Liver (tissue), 8 donors: ENCODE measurements at regions not wholly inside any gene's neighbourhood (a gene's known extent, or its start where the extent isn't known, plus 50 kb on each side); places are given as distances from the start of the nearest gene placed in this dataset.

ENCODE experiments used
- DNase-seq: peaks from one replicate; pipeline ENCODE4 v3.0.0-alpha.2; 2017; ENCODE audit warnings: low spot score
- H3K27ac ChIP-seq, 2 donors: one replicate each; pipeline ENCODE4 v1.7.0; 2013; ENCODE audit warnings: inconsistent platforms in 2 of 2, low read length in 2 of 2, control low read depth in 1 of 2, low read depth in 1 of 2, mild to moderate bottlenecking in 1 of 2
- H3K27me3 ChIP-seq, 4 donors: one replicate each; pipeline versions ENCODE4 v1.6.1 to v1.7.0; 2013; ENCODE audit warnings: low read length in 3 of 4, inconsistent platforms in 1 of 4, mild to moderate bottlenecking in 1 of 4, moderate library complexity in 1 of 4; ENCODE audit not compliant: control insufficient read depth in 4 of 4, insufficient read depth in 4 of 4
- H3K36me3 ChIP-seq, 4 donors: one replicate each; pipeline versions ENCODE4 v1.6.1 to v1.7.0; 2013; ENCODE audit warnings: low read length in 3 of 4, mild to moderate bottlenecking in 3 of 4, low read depth in 1 of 4, moderate library complexity in 1 of 4; ENCODE audit not compliant: control insufficient read depth in 4 of 4, insufficient read depth in 3 of 4
- H3K4me1 ChIP-seq, 4 donors: one replicate each; pipeline versions ENCODE4 v1.6.1 to v1.7.0; 2013; ENCODE audit warnings: low read length in 3 of 4, mild to moderate bottlenecking in 3 of 4, moderate library complexity in 1 of 4; ENCODE audit not compliant: control insufficient read depth in 4 of 4, insufficient read depth in 4 of 4
- H3K4me3 ChIP-seq, 3 donors: one replicate each; pipeline versions ENCODE4 v1.6.1 to v1.7.0; 2013; ENCODE audit warnings: low read length in 3 of 3, control low read depth in 1 of 3, low read depth in 1 of 3, mild to moderate bottlenecking in 1 of 3
- H3K9ac ChIP-seq, 2 donors: one replicate each; pipeline ENCODE4 v1.7.0; 2013; ENCODE audit warnings: low read length in 2 of 2, mild to moderate bottlenecking in 2 of 2, moderate library complexity in 2 of 2, control low read depth in 1 of 2, low read depth in 1 of 2
- H3K9me3 ChIP-seq, 4 donors: one replicate each; pipeline versions ENCODE4 v1.6.1 to v1.7.0; 2013; ENCODE audit warnings: low read length in 3 of 4; ENCODE audit not compliant: control insufficient read depth in 4 of 4
- ATF3 ChIP-seq: IDR thresholded peaks from 2 replicates; pipeline ENCODE4 v1.6.1; 2016; ENCODE audit warnings: antibody characterized with exemption
- CTCF ChIP-seq: fragments of 150-350 bp; IDR thresholded peaks from 2 replicates; pipeline ENCODE4 v1.5.1; 2017; ENCODE audit warnings: improper control_type of control experiment, low read depth, low read length; ENCODE audit not compliant: missing input control
- EGR1 ChIP-seq, 2 donors: IDR thresholded peaks; 2 replicates each; pipeline ENCODE4 v1.6.1; 2016 to 2018; ENCODE audit warnings: antibody characterized with exemption in 2 of 2, low read depth in 2 of 2
- FOXA1 ChIP-seq: IDR thresholded peaks from 2 replicates; pipeline ENCODE4 v1.6.1; 2016; ENCODE audit warnings: antibody characterized with exemption
- FOXA2 ChIP-seq: IDR thresholded peaks from 2 replicates; pipeline ENCODE4 v1.6.1; 2016; ENCODE audit warnings: antibody characterized with exemption
- GABPA ChIP-seq, 2 donors: IDR thresholded peaks in 1 of 2; conservative IDR thresholded peaks in 1 of 2; 2 replicates each; pipeline ENCODE4 v1.6.1; 2016; ENCODE audit warnings: antibody characterized with exemption in 2 of 2, mild to moderate bottlenecking in 1 of 2, moderate library complexity in 1 of 2
- HNF4A ChIP-seq, 2 donors: conservative IDR thresholded peaks; 2 replicates each; pipeline ENCODE4 v1.6.1; 2016; ENCODE audit warnings: antibody characterized with exemption in 2 of 2, mild to moderate bottlenecking in 2 of 2
- HNF4G ChIP-seq: IDR thresholded peaks from 2 replicates; pipeline ENCODE4 v1.6.1; 2016; ENCODE audit warnings: antibody characterized with exemption
- JUND ChIP-seq, 2 donors: IDR thresholded peaks; 2 replicates each; pipeline ENCODE4 v1.6.1; 2016; ENCODE audit warnings: antibody characterized with exemption in 2 of 2
- MAX ChIP-seq: IDR thresholded peaks from 2 replicates; pipeline ENCODE4 v1.6.1; 2016; ENCODE audit warnings: antibody characterized with exemption
- NR2F2 ChIP-seq: IDR thresholded peaks from 2 replicates; pipeline ENCODE4 v1.6.1; 2016; ENCODE audit warnings: antibody characterized with exemption
- RAD21 ChIP-seq, 2 donors: IDR thresholded peaks; 2 replicates each; pipeline ENCODE4 v1.6.1; 2016; ENCODE audit warnings: antibody characterized with exemption in 2 of 2, mild to moderate bottlenecking in 2 of 2
- REST ChIP-seq: IDR thresholded peaks from 2 replicates; pipeline ENCODE4 v1.6.1; 2016; ENCODE audit warnings: antibody characterized with exemption, mild to moderate bottlenecking
- RXRA ChIP-seq, 2 donors: IDR thresholded peaks; 2 replicates each; pipeline ENCODE4 v1.6.1; 2017 to 2018; ENCODE audit warnings: antibody characterized with exemption in 2 of 2, mild to moderate bottlenecking in 1 of 2
- SP1 ChIP-seq: IDR thresholded peaks from 2 replicates; pipeline ENCODE4 v1.6.1; 2018; ENCODE audit warnings: antibody characterized with exemption, mild to moderate bottlenecking
- TAF1 ChIP-seq: conservative IDR thresholded peaks from 2 replicates; pipeline ENCODE4 v1.6.1; 2016; ENCODE audit warnings: antibody characterized with exemption, mild to moderate bottlenecking
- YY1 ChIP-seq: IDR thresholded peaks from 2 replicates; pipeline ENCODE4 v1.6.1; 2016; ENCODE audit warnings: antibody characterized with exemption, mild to moderate bottlenecking
- ZBTB33 ChIP-seq: IDR thresholded peaks from 2 replicates; pipeline ENCODE4 v1.6.1; 2016; ENCODE audit warnings: antibody characterized with exemption
- WGBS: extraction: QIAGEN DNeasy Blood & Tissue Kit; methylation state at CpG from one replicate; pipeline ENCODE4 v1.1.7; 2013; 5-methylcytosine and 5-hydroxymethylcytosine counted together
- donor health status: healthy.
- donor health status: healthy.
- donor health status: healthy.
- donor health status: healthy.
- donor health status: healthy.

- H3K4me1 ChIP-seq, result no peaks in the 10 kb centered on the region
- no peak overlapping the region for H3K27ac ChIP-seq
- WGBS, result 59% methylated on average over 5 of the region's 5 CpGs
- no peaks in the 10 kb centered on the region for H3K27me3 ChIP-seq
- H3K36me3 ChIP-seq, result no peaks in the 10 kb centered on the region
- DNase-seq, result no peak
- no peak overlapping the region for H3K4me3 ChIP-seq
- no peak for TF ChIP-seq FOXA1
- TF ChIP-seq RAD21 (IDR thresholded peaks at IDR 0.05), result no peak
- no peak for TF ChIP-seq HNF4A (conservative IDR thresholded peaks at IDR 0.05)
- TF ChIP-seq YY1, result no peak
- no peak for TF ChIP-seq HNF4G
- no peak for TF ChIP-seq MAX
- no peak for TF ChIP-seq FOXA2
- TF ChIP-seq SP1, result no peak
- no peak for TF ChIP-seq GABPA (IDR thresholded peaks at IDR 0.05 in 1 of 2, conservative IDR thresholded peaks at IDR 0.05 in 1 of 2)
- no peak for TF ChIP-seq TAF1
- no peak for TF ChIP-seq CTCF
- no peak for TF ChIP-seq NR2F2
- no peak for TF ChIP-seq EGR1 (IDR thresholded peaks at IDR 0.05; ENCODE audit: low read depth in 2 of 2)
- TF ChIP-seq ZBTB33, result no peak
- no peak for TF ChIP-seq RXRA (IDR thresholded peaks at IDR 0.05)
- TF ChIP-seq JUND (IDR thresholded peaks at IDR 0.05), result no peak
- TF ChIP-seq ATF3, result no peak
- no peak overlapping the region for H3K9ac ChIP-seq
- no peaks in the 10 kb centered on the region for H3K9me3 ChIP-seq
Observed at GRCh38 chr3:34780294-34780693, 859.0 kb upstream of the ARPP21 start.

GRCh38 chr3:34780973-34781372 lies 858.4 kb upstream of the ARPP21 start:
- WGBS, result 55% methylated on average over 4 of the region's 4 CpGs
- no peak overlapping the region for H3K4me3 ChIP-seq

More at GRCh38 chr3:34780973-34781372, 858.4 kb upstream of the ARPP21 start:
- TF ChIP-seq EGR1 (IDR thresholded peaks at IDR 0.05; ENCODE audit: low read depth in 2 of 2), result no peak
- TF ChIP-seq YY1, result no peak
- no peak for TF ChIP-seq HNF4A (conservative IDR thresholded peaks at IDR 0.05)
- no peak for TF ChIP-seq CTCF
- TF ChIP-seq JUND (IDR thresholded peaks at IDR 0.05), result no peak
- TF ChIP-seq RXRA (IDR thresholded peaks at IDR 0.05), result no peak
- no peak for TF ChIP-seq SP1
- no peak for TF ChIP-seq NR2F2
- no peak for TF ChIP-seq REST
- TF ChIP-seq FOXA2, result no peak
- no peak for TF ChIP-seq GABPA (IDR thresholded peaks at IDR 0.05 in 1 of 2, conservative IDR thresholded peaks at IDR 0.05 in 1 of 2)
- no peak for TF ChIP-seq TAF1
- no peak for TF ChIP-seq HNF4G
- no peak for TF ChIP-seq MAX
- no peak for DNase-seq
- no peak overlapping the region for H3K27ac ChIP-seq
- no peaks in the 10 kb centered on the region for H3K27me3 ChIP-seq
- no peaks in the 10 kb centered on the region for H3K36me3 ChIP-seq
- H3K4me1 ChIP-seq, result no peaks in the 10 kb centered on the region
- no peaks in the 10 kb centered on the region for H3K9me3 ChIP-seq
- no peak overlapping the region for H3K9ac ChIP-seq
